Thoracic aorta (tissue), 2 donors: ENCODE measurements at regions not wholly inside any gene's neighbourhood (a gene's known extent, or its start where the extent isn't known, plus 50 kb on each side); places are given as distances from the start of the nearest gene placed in this dataset.
"Not testable (repeated sequence)": the region's sequence is repeated elsewhere in the genome, so short reads cannot be mapped to it uniquely, and the experiment has no call there.

Experiments
- ATAC-seq: fragments of 150-250 bp; one replicate; pipeline ENCODE4 v1.8.0; 2017; ENCODE audit warnings: low read depth; ENCODE audit not compliant: insufficient number of reproducible peaks, low FRiP score
- DNase-seq: peaks from one replicate; pipeline ENCODE4 v3.0.0-alpha.2; 2020; ENCODE audit warnings: low spot score
- H3K27ac ChIP-seq, 2 donors: fragments of 200-600 bp; sonication (generic); 1 replicate in 1 of 2; 2 replicates in 1 of 2; pipeline ENCODE4 v1.5.1; 2016; ENCODE audit warnings: mild to moderate bottlenecking in 2 of 2, moderate library complexity in 2 of 2
- H3K27me3 ChIP-seq: fragments of 200-600 bp; sonication (generic); replicated peaks from 2 replicates; pipeline ENCODE4 v1.6.0; 2016; ENCODE audit warnings: mild to moderate bottlenecking; ENCODE audit not compliant: insufficient read depth
- H3K36me3 ChIP-seq: fragments of 200-600 bp; sonication (generic); one replicate; pipeline ENCODE4 v1.5.1; 2016
- H3K4me1 ChIP-seq, 2 donors: fragments of 200-600 bp; sonication (generic); 1 replicate in 1 of 2; 2 replicates in 1 of 2; pipeline versions ENCODE4 v1.5.1 to v1.6.0; 2016; ENCODE audit warnings: low read depth in 2 of 2, mild to moderate bottlenecking in 1 of 2; ENCODE audit not compliant: control insufficient read depth in 1 of 2
- H3K4me3 ChIP-seq: fragments of 200-600 bp; sonication (generic); 2 replicates; pipeline ENCODE4 v1.5.1; 2016; ENCODE audit warnings: mild to moderate bottlenecking
- H3K9me3 ChIP-seq: fragments of 200-600 bp; sonication (generic); 2 replicates; pipeline ENCODE4 v1.5.1; 2016
- CTCF ChIP-seq: fragments of 200-600 bp; sonication (generic); IDR thresholded peaks from one replicate; pipeline ENCODE4 v1.5.1; 2019; ENCODE audit warnings: antibody characterized with exemption

GRCh38 chr3:147299656-147300055 is 106.7 kb downstream of the ZIC4 start:
- H3K4me1 ChIP-seq, result no peaks in the 10 kb centered on the region

GRCh38 chr3:147298511-147298982 is 107.8 kb downstream of the ZIC4 start:
- ATAC-seq, result no peak

More at GRCh38 chr3:147299656-147300055, 106.7 kb downstream of the ZIC4 start:
- Histone ChIP-seq H3K36me3 (no peaks in the 10 kb centered on the region), H3K27me3 (no peaks in the 10 kb centered on the region), H3K27ac (no peak overlapping the region), H3K4me3 (no peak overlapping the region), H3K9me3 (no peaks in the 10 kb centered on the region)
- no peak for DNase-seq
- no peak for TF ChIP-seq CTCF
- no peak for ATAC-seq

DNA sequence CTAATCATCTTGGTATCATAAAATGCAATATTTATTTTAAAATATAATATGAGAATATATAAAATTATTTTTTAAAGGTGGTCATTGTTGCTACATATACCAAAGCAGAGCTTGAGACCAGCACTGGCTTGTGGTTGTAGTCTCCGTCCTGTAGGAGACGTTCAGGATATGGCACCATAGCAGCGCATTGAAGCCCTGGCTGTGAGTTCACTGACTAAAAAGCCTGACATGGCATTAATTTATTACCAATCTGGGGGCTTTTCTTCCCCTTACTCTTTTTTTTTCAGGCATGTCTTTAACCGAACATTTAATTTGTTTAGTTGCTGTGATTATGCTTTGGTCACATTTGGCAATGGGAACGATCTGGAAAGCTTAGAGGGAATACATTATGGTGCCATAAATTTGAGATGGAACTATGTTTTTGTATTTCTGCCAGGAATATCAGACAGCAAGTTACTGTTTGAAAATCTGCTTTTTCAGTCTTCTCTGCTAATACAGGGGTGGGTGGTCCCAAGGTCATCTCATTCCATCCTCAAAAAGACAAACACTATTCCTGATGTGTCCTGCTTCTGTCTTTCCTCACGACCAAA is 108.5 kb downstream of the ZIC4 start:
- no peak overlapping the region for H3K27ac ChIP-seq

More at GRCh38 chr3:147298511-147298982, 107.8 kb downstream of the ZIC4 start:
- H3K27me3 ChIP-seq, result no peaks in the 10 kb centered on the region
- H3K4me1 ChIP-seq, result no peaks in the 10 kb centered on the region
- H3K36me3 ChIP-seq, result no peaks in the 10 kb centered on the region
- no peak overlapping the region for H3K27ac ChIP-seq
- DNase-seq, result no peak
- H3K9me3 ChIP-seq, result no peaks in the 10 kb centered on the region
- TF ChIP-seq CTCF, result no peak
- no peak overlapping the region for H3K4me3 ChIP-seq

DNA sequence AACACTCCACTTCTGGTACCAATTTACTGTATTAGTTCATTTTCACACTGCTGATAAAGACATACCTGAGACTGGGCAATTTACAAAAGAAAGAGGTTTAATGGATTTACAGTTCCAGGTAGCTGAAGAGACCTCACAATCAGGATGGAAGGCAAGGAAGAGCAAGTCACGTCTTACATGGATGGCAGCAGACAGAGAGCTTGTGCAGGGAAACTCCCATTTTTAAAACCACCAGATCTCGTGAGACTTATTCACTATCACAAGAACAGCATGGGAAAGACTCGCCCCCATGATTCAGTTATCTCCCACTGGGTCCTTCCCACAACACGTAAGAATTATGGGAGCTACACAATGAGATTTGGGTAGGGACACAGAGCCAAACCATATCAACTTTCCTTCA is 119.0 kb downstream of the ZIC4 start:
- not testable (repeated sequence) for H3K4me1 ChIP-seq, H3K4me3 ChIP-seq, H3K27ac ChIP-seq, DNase-seq, H3K9me3 ChIP-seq, H3K36me3 ChIP-seq, H3K27me3 ChIP-seq, ATAC-seq

More for the DNA sequence above, 108.5 kb downstream of the ZIC4 start:
- no peaks in the 10 kb centered on the region for H3K36me3 ChIP-seq
- no peaks in the 10 kb centered on the region for H3K4me1 ChIP-seq
- DNase-seq (no peak), ATAC-seq (no peak)
- no peak for TF ChIP-seq CTCF
- H3K4me3 ChIP-seq, result no peak overlapping the region
- no peaks in the 10 kb centered on the region for H3K9me3 ChIP-seq
- H3K27me3 ChIP-seq, result no peaks in the 10 kb centered on the region

DNA sequence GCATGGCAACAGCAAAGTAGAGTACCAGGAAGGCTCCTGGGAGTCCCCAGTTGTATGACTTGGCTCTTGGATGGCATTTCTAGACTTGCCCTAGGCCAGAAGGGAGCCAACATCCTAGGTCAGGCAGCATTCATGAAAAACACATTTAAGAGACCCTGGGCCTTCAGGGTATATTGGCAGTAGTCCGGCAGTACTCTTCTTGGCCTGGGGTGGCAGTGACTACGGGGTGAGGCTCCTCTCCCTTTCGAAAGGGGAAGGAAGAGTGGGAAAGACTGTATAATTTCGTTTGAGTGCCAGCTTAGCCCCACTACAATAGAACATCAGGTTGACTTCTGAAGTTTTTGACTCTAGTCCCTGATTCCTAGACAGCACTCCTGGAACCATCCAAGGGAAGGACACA is 136.4 kb downstream of the ZIC4 start:
- DNase-seq (no peak), ATAC-seq (no peak)
- no peak overlapping the region for H3K27ac ChIP-seq
- H3K36me3 ChIP-seq, result no peaks in the 10 kb centered on the region
- no peak for TF ChIP-seq CTCF
- H3K9me3 ChIP-seq, result peaks cover 12% of the 10 kb centered on the region
- no peaks in the 10 kb centered on the region for H3K27me3 ChIP-seq
- H3K4me3 ChIP-seq, result no peak overlapping the region
- H3K4me1 ChIP-seq, result no peaks in the 10 kb centered on the region

DNA sequence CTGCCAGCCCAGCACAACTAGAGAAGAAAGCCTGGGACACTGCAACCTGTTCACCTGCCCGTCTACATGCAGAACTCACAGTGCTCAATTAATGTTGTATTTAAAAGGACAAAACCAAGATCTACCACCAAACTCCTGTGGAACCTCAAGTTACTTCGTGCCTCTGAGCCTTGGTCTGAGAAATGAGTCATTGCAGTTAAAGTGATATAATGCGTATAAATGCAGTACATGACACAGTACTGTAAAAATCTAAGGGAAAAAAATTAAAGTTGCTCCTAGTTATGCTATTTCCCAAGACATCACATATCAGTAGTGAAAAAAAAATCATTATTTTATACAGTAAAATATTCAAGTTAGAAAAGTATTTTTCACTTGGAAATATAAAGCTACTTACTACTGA is 138.9 kb downstream of the ZIC4 start:
- no peak for DNase-seq
- Histone ChIP-seq H3K4me3 (no peak overlapping the region), H3K4me1 (no peaks in the 10 kb centered on the region), H3K27ac (no peak overlapping the region), H3K36me3 (no peaks in the 10 kb centered on the region), H3K9me3 (peaks cover 3% of the 10 kb centered on the region), H3K27me3 (no peaks in the 10 kb centered on the region)
- no peak for TF ChIP-seq CTCF
- ATAC-seq, result no peak
